A549 (cell line): ENCODE measurements at regions not wholly inside any gene's neighbourhood (a gene's known extent, or its start where the extent isn't known, plus 50 kb on each side); places are given as distances from the start of the nearest gene placed in this dataset.

ENCODE experiments used
- ATAC-seq, 2 experiments: fragments of 200-7000 bp in 1 of 2; fragments of >200 bp in 1 of 2; cut with Nextera tagmentation in 1 of 2; cut with Tn5 transposase in 1 of 2; 3 replicates each; pipeline versions ENCODE4 v1.8.0 to v1.9.1; 2018 to 2020; ENCODE audit warnings: mild to moderate bottlenecking in 1 of 2, moderate library complexity in 1 of 2
- CTCF ChIA-PET: fragments of 300-600 bp; sonication (Branson Sonifier 250); formaldehyde crosslinking; extraction: SDS; loops from one replicate; lab custom pipeline; 2021; ENCODE audit warnings: antibody characterized with exemption, inconsistent platforms; lab: Yijun Ruan, JAX
- POLR2A ChIA-PET: fragments of 350-600 bp; formaldehyde crosslinking; extraction: SDS; loops from one replicate; lab custom pipeline; 2021; ENCODE audit warnings: antibody characterized with exemption, inconsistent platforms; lab: Yijun Ruan, JAX
- DNase-seq, 2 experiments: peaks; one replicate each; pipeline versions ENCODE4 v3.0.0 to v3.0.0-alpha.2; 2011 to 2016; ENCODE audit warnings: low read depth in 1 of 2, low spot score in 1 of 2
- FAIRE-seq: peaks from 2 replicates; lab custom pipeline; 2011; peaks lifted over from hg19 to GRCh38; lab: Jason Lieb, UNC
- H3K27ac ChIP-seq, 2 experiments: fragments of >200 bp; sonication (Bioruptor Twin); formaldehyde crosslinking; 3 replicates each; pipeline ENCODE4 v1.5.1; 2016 to 2017
- H3K4me1 ChIP-seq: fragments of >200 bp; sonication (Bioruptor Twin); formaldehyde crosslinking; 3 replicates; pipeline ENCODE4 v1.6.1; 2016
- H3K4me2 ChIP-seq: fragments of >200 bp; sonication (Bioruptor Twin); formaldehyde crosslinking; 3 replicates; pipeline ENCODE4 v1.6.1; 2016
- H3K4me3 ChIP-seq: fragments of >200 bp; sonication (Bioruptor Twin); formaldehyde crosslinking; 3 replicates; pipeline ENCODE4 v1.5.1; 2016
- H3K9me3 ChIP-seq: fragments of >200 bp; sonication (Bioruptor Twin); formaldehyde crosslinking; 3 replicates; pipeline ENCODE4 v1.6.1; 2016
- CBX2 ChIP-seq: fragments of 200-600 bp; sonication (generic); IDR thresholded peaks from 2 replicates; pipeline ENCODE4 v1.6.1; 2016; ENCODE audit warnings: low read depth, mild to moderate bottlenecking, borderline replicate concordance
- CBX8 ChIP-seq: fragments of 200-600 bp; sonication (generic); IDR thresholded peaks from 2 replicates; pipeline ENCODE4 v1.6.1; 2016
- CHD2 ChIP-seq: fragments of 150-350 bp; IDR thresholded peaks from 2 replicates; pipeline ENCODE4 v1.6.1; 2014; ENCODE audit warnings: low read length; ENCODE audit not compliant: partially characterized antibody
- CHD4 ChIP-seq: fragments of 200-600 bp; sonication (generic); IDR thresholded peaks from 2 replicates; pipeline ENCODE4 v1.6.1; 2016; ENCODE audit warnings: antibody characterized with exemption, mild to moderate bottlenecking, borderline replicate concordance
- EHF ChIP-seq: fragments of 250-450 bp; sonication (Bioruptor Pico); IDR thresholded peaks from 2 replicates; pipeline ENCODE4 v1.5.0; 2020; ENCODE audit warnings: mild to moderate bottlenecking
- EHMT2 ChIP-seq: fragments of 200-600 bp; sonication (generic); IDR thresholded peaks from 2 replicates; pipeline ENCODE4 v1.6.1; 2016; ENCODE audit warnings: antibody characterized with exemption, low read depth, mild to moderate bottlenecking, moderate library complexity
- EP300 ChIP-seq, 2 experiments: fragments of >200 bp; sonication (Bioruptor Twin); formaldehyde crosslinking; IDR thresholded peaks; 2 replicates in 1 of 2; 3 replicates in 1 of 2; pipeline ENCODE4 v1.6.1; 2016 to 2017
- HEYL ChIP-seq: fragments of 250-450 bp; sonication (Bioruptor Pico); IDR thresholded peaks from 2 replicates; pipeline ENCODE4 v1.8.0; 2021; ENCODE audit warnings: mild to moderate bottlenecking, moderate library complexity
- JUN ChIP-seq, 2 experiments: fragments of >200 bp; sonication (Bioruptor Twin); formaldehyde crosslinking; IDR thresholded peaks; 2 replicates in 1 of 2; 3 replicates in 1 of 2; pipeline ENCODE4 v1.6.1; 2016 to 2017
- KDM5A ChIP-seq: fragments of 200-600 bp; sonication (generic); IDR thresholded peaks from 2 replicates; pipeline ENCODE4 v1.6.1; 2016; ENCODE audit warnings: antibody characterized with exemption, mild to moderate bottlenecking
- MYC ChIP-seq: IDR thresholded peaks from 2 replicates; pipeline ENCODE4 v1.6.1; 2012; ENCODE audit warnings: mild to moderate bottlenecking, inconsistent platforms, low read length, improper control_type of control experiment, borderline replicate concordance
- NFE2L2 ChIP-seq: fragments of 150-350 bp; conservative IDR thresholded peaks from 2 replicates; pipeline ENCODE4 v1.6.1; 2014; ENCODE audit warnings: low read length
- POLR2A ChIP-seq: IDR thresholded peaks from 2 replicates; pipeline ENCODE4 v1.6.1; 2012; ENCODE audit warnings: mild to moderate bottlenecking, low read length
- POLR2AphosphoS2 ChIP-seq: conservative IDR thresholded peaks from 2 replicates; pipeline ENCODE4 v1.6.1; 2012; ENCODE audit warnings: low read length, improper control_type of control experiment, inconsistent platforms
- RARB ChIP-seq: fragments of 250-450 bp; sonication (Bioruptor Pico); IDR thresholded peaks from 2 replicates; pipeline ENCODE4 v1.8.0; 2021; ENCODE audit warnings: mild to moderate bottlenecking, moderate library complexity
- RCOR1 ChIP-seq: fragments of 150-350 bp; IDR thresholded peaks from 2 replicates; pipeline ENCODE4 v1.6.1; 2014; ENCODE audit warnings: antibody characterized with exemption, low read length, low read depth
- SREBF2 ChIP-seq: fragments of 450-650 bp; IDR thresholded peaks from 2 replicates; pipeline ENCODE4 v1.6.1; 2014; ENCODE audit warnings: mild to moderate bottlenecking, moderate library complexity
- TFCP2L1 ChIP-seq: fragments of 250-450 bp; sonication (Bioruptor Pico); IDR thresholded peaks from 2 replicates; pipeline ENCODE4 v1.5.0; 2021; ENCODE audit warnings: mild to moderate bottlenecking
- TP53 ChIP-seq: fragments of 250-450 bp; sonication (Bioruptor Pico); IDR thresholded peaks from 2 replicates; pipeline ENCODE4 v1.5.0; 2021; ENCODE audit warnings: mild to moderate bottlenecking, moderate library complexity
- ZSCAN20 ChIP-seq: fragments of 250-450 bp; sonication (Bioruptor Pico); IDR thresholded peaks from 2 replicates; pipeline ENCODE4 v1.8.0; 2022; ENCODE audit warnings: mild to moderate bottlenecking, moderate library complexity
- WGBS: methylation state at CpG from one replicate; pipeline ENCODE4 v1.1.6; 2017; ENCODE audit errors: missing lambda C conversion rate; 5-methylcytosine and 5-hydroxymethylcytosine counted together
- TF ChIP-seq, protein P1 (sequence below): fragments of 200-600 bp; sonication (generic); IDR thresholded peaks from 2 replicates; pipeline ENCODE4 v1.6.1; 2016; ENCODE audit warnings: antibody characterized with exemption, mild to moderate bottlenecking, moderate library complexity
- TF ChIP-seq, protein P2 (sequence below): fragments of 450-650 bp; IDR thresholded peaks from 2 replicates; pipeline ENCODE4 v1.6.1; 2014; ENCODE audit warnings: antibody characterized with exemption

DNA sequence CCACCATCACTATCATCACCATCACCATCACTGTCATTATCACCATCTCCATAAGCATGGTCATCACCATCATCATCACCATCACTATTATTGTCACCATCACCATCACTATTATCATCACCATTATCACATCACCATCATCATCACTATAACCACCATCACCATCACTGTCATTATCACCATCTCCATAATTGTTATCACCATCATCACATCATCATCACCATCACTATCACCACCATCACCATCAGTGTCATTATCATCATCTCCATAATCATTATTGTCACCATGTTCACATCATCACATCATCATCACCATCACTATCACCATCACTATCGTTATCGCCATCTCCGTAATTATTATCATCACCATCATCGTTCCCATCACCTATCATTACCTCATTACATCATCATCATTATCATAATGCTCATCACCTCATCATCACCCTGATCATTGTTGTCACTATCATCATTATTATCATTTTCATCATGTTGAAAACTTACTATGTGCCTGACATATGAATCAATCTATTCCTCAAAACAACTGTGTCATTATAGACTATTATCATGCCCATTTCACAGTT, 280.3 kb upstream of the HS6ST1 start:
- WGBS: 45% methylated on average over 4 of the region's 4 CpGs
- POLR2A ChIA-PET: no interaction called here

DNA sequence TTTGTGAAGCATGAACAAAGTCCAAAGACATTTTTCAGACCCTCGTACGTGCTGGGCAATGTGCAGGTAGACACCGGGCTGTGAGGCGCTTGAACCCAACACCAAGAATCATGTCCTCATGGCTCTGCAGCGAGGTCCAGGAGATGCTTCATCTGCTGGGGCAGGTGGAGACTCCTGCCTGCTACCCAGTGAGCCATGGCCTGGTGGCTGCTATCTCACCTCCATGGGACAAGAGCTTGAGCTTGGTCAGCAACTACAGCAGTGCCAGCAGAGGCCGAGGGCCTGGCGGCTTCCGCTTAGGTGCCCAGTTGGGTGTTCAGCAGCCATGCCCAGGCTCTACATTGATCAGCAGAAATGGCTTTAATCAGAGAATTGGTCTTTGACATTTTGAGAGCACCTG, 281.0 kb upstream of the HS6ST1 start:
- TF ChIP-seq EHF (CRISPR knock-in tag) (no peak), MYC (no peak), TP53 (CRISPR knock-in tag) (no peak), EP300 (IDR thresholded peaks at IDR 0.05) (no peak), RCOR1 (no peak), HEYL (CRISPR knock-in tag) (no peak), KDM5A (no peak)
- TF ChIP-seq, all 56 proteins: peak for 0
- no peak overlapping the region for H3K4me2 ChIP-seq
- no peak overlapping the region for H3K4me3 ChIP-seq
- POLR2A ChIA-PET: no interaction called here
- ATAC-seq (no peak), FAIRE-seq (no peak), DNase-seq (no peak)
- WGBS: 49% methylated on average over 5 of the region's 8 CpGs
- no peaks in the 10 kb centered on the region for H3K9me3 ChIP-seq
- H3K4me1 ChIP-seq: no peaks in the 10 kb centered on the region
- no peak overlapping the region for H3K27ac ChIP-seq
- CTCF ChIA-PET: no interaction called here

More for the DNA sequence above, 280.3 kb upstream of the HS6ST1 start:
- Histone ChIP-seq H3K27ac (no peak overlapping the region), H3K4me2 (no peak overlapping the region), H3K4me3 (no peak overlapping the region), H3K4me1 (no peaks in the 10 kb centered on the region), H3K9me3 (no peaks in the 10 kb centered on the region)
- TF ChIP-seq ZSCAN20 (CRISPR knock-in tag): no peak
- TF ChIP-seq CBX2: no peak
- no peak for TF ChIP-seq MYC
- TF ChIP-seq SREBF2: no peak
- TF ChIP-seq, protein P1, sequence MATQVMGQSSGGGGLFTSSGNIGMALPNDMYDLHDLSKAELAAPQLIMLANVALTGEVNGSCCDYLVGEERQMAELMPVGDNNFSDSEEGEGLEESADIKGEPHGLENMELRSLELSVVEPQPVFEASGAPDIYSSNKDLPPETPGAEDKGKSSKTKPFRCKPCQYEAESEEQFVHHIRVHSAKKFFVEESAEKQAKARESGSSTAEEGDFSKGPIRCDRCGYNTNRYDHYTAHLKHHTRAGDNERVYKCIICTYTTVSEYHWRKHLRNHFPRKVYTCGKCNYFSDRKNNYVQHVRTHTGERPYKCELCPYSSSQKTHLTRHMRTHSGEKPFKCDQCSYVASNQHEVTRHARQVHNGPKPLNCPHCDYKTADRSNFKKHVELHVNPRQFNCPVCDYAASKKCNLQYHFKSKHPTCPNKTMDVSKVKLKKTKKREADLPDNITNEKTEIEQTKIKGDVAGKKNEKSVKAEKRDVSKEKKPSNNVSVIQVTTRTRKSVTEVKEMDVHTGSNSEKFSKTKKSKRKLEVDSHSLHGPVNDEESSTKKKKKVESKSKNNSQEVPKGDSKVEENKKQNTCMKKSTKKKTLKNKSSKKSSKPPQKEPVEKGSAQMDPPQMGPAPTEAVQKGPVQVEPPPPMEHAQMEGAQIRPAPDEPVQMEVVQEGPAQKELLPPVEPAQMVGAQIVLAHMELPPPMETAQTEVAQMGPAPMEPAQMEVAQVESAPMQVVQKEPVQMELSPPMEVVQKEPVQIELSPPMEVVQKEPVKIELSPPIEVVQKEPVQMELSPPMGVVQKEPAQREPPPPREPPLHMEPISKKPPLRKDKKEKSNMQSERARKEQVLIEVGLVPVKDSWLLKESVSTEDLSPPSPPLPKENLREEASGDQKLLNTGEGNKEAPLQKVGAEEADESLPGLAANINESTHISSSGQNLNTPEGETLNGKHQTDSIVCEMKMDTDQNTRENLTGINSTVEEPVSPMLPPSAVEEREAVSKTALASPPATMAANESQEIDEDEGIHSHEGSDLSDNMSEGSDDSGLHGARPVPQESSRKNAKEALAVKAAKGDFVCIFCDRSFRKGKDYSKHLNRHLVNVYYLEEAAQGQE: no peak
- TF ChIP-seq, protein P2, sequence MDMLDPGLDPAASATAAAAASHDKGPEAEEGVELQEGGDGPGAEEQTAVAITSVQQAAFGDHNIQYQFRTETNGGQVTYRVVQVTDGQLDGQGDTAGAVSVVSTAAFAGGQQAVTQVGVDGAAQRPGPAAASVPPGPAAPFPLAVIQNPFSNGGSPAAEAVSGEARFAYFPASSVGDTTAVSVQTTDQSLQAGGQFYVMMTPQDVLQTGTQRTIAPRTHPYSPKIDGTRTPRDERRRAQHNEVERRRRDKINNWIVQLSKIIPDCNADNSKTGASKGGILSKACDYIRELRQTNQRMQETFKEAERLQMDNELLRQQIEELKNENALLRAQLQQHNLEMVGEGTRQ: no peak
- no peak for TF ChIP-seq RARB
- TF ChIP-seq CHD2: no peak
- no peak for TF ChIP-seq POLR2A
- no peak for TF ChIP-seq POLR2AphosphoS2
- TF ChIP-seq JUN (IDR thresholded peaks at IDR 0.05): no peak
- TF ChIP-seq NFE2L2: no peak
- TF ChIP-seq TP53 (CRISPR knock-in tag): no peak
- no peak for TF ChIP-seq TFCP2L1 (CRISPR knock-in tag)
- TF ChIP-seq KDM5A: no peak
- no peak for TF ChIP-seq CBX8
- TF ChIP-seq EHMT2: no peak
- TF ChIP-seq CHD4: no peak
- CTCF ChIA-PET: no interaction called here
- DNase-seq (no peak), FAIRE-seq (no peak), ATAC-seq (no peak)
